ENCODE measurements at regions not wholly inside any gene's neighbourhood (a gene's known extent, or its start where the extent isn't known, plus 50 kb on each side); places are given as distances from the start of the nearest gene placed in this dataset.

- no peaks in the 10 kb centered on the region for H3K27me3 ChIP-seq (ENCODE audit: control insufficient read depth, insufficient read depth, low read length)
Observed at GRCh38 chr2:103151046-103151445, 389.2 kb downstream of the TMEM182 start.

GRCh38 chr2:103152556-103152955 is 390.7 kb downstream of the TMEM182 start:
- no peaks in the 10 kb centered on the region for H3K9me3 ChIP-seq (ENCODE audit: control insufficient read depth, insufficient read depth, low read length)
- H3K4me1 ChIP-seq (ENCODE audit: control insufficient read depth, insufficient read depth, low read length) = no peaks in the 10 kb centered on the region
- no peaks in the 10 kb centered on the region for H3K27me3 ChIP-seq (ENCODE audit: control insufficient read depth, insufficient read depth, low read length)

More at GRCh38 chr2:103151046-103151445, 389.2 kb downstream of the TMEM182 start:
- H3K27ac ChIP-seq (ENCODE audit: low read depth, low read length) = no peak overlapping the region
- H3K4me3 ChIP-seq (ENCODE audit: low read depth, low read length) = no peak overlapping the region
- no peaks in the 10 kb centered on the region for H3K9me3 ChIP-seq (ENCODE audit: control insufficient read depth, insufficient read depth, low read length)
- no peak overlapping the region for H3K9ac ChIP-seq (ENCODE audit: low read depth, low read length)
- H3K36me3 ChIP-seq (ENCODE audit: control insufficient read depth, insufficient read depth, low read length) = no peaks in the 10 kb centered on the region
- no peaks in the 10 kb centered on the region for H3K4me1 ChIP-seq (ENCODE audit: control insufficient read depth, insufficient read depth, low read length)

GRCh38 chr2:103153580-103154284 is 391.9 kb downstream of the TMEM182 start:
- Histone ChIP-seq H3K4me1 (ENCODE audit: control insufficient read depth, insufficient read depth, low read length) (no peaks in the 10 kb centered on the region), H3K27ac (ENCODE audit: low read depth, low read length) (no peak overlapping the region), H3K27me3 (ENCODE audit: control insufficient read depth, insufficient read depth, low read length) (no peaks in the 10 kb centered on the region), H3K36me3 (ENCODE audit: control insufficient read depth, insufficient read depth, low read length) (no peaks in the 10 kb centered on the region), H3K9me3 (ENCODE audit: control insufficient read depth, insufficient read depth, low read length) (no peaks in the 10 kb centered on the region), H3K9ac (ENCODE audit: low read depth, low read length) (no peak overlapping the region), H3K4me3 (ENCODE audit: low read depth, low read length) (no peak overlapping the region)

More at GRCh38 chr2:103152556-103152955, 390.7 kb downstream of the TMEM182 start:
- Histone ChIP-seq H3K9ac (ENCODE audit: low read depth, low read length) (no peak overlapping the region), H3K4me3 (ENCODE audit: low read depth, low read length) (no peak overlapping the region), H3K27ac (ENCODE audit: low read depth, low read length) (no peak overlapping the region), H3K36me3 (ENCODE audit: control insufficient read depth, insufficient read depth, low read length) (no peaks in the 10 kb centered on the region)

- H3K27ac ChIP-seq (ENCODE audit: low read depth, low read length) = no peak overlapping the region
- no peak overlapping the region for H3K4me3 ChIP-seq (ENCODE audit: low read depth, low read length)
- H3K27me3 ChIP-seq (ENCODE audit: control insufficient read depth, insufficient read depth, low read length) = no peaks in the 10 kb centered on the region
- H3K36me3 ChIP-seq (ENCODE audit: control insufficient read depth, insufficient read depth, low read length) = no peaks in the 10 kb centered on the region
- H3K9ac ChIP-seq (ENCODE audit: low read depth, low read length) = no peak overlapping the region
- no peaks in the 10 kb centered on the region for H3K9me3 ChIP-seq (ENCODE audit: control insufficient read depth, insufficient read depth, low read length)
- H3K4me1 ChIP-seq (ENCODE audit: control insufficient read depth, insufficient read depth, low read length) = no peaks in the 10 kb centered on the region
Observed at GRCh38 chr2:103155308-103155707, 393.5 kb downstream of the TMEM182 start.

- Histone ChIP-seq H3K9ac (ENCODE audit: low read depth, low read length) (no peak overlapping the region), H3K4me3 (ENCODE audit: low read depth, low read length) (no peak overlapping the region), H3K27ac (ENCODE audit: low read depth, low read length) (no peak overlapping the region), H3K36me3 (ENCODE audit: control insufficient read depth, insufficient read depth, low read length) (no peaks in the 10 kb centered on the region), H3K4me1 (ENCODE audit: control insufficient read depth, insufficient read depth, low read length) (no peaks in the 10 kb centered on the region), H3K27me3 (ENCODE audit: control insufficient read depth, insufficient read depth, low read length) (no peaks in the 10 kb centered on the region), H3K9me3 (ENCODE audit: control insufficient read depth, insufficient read depth, low read length) (no peaks in the 10 kb centered on the region)
Observed at GRCh38 chr2:103159018-103159417, 397.2 kb downstream of the TMEM182 start.

GRCh38 chr2:103161456-103162289 is 399.8 kb downstream of the TMEM182 start:
- Histone ChIP-seq H3K9ac (ENCODE audit: low read depth, low read length) (no peak overlapping the region), H3K27me3 (ENCODE audit: control insufficient read depth, insufficient read depth, low read length) (no peaks in the 10 kb centered on the region), H3K4me1 (ENCODE audit: control insufficient read depth, insufficient read depth, low read length) (peaks cover 10% of the 10 kb centered on the region; the same call in 1 of the 2 replicates), H3K27ac (ENCODE audit: low read depth, low read length) (no peak overlapping the region), H3K4me3 (ENCODE audit: low read depth, low read length) (no peak overlapping the region), H3K9me3 (ENCODE audit: control insufficient read depth, insufficient read depth, low read length) (no peaks in the 10 kb centered on the region), H3K36me3 (ENCODE audit: control insufficient read depth, insufficient read depth, low read length) (no peaks in the 10 kb centered on the region)

GRCh38 chr2:103164748-103165147 is 402.9 kb downstream of the TMEM182 start:
- H3K9me3 ChIP-seq (ENCODE audit: control insufficient read depth, insufficient read depth, low read length) = no peaks in the 10 kb centered on the region
- peaks cover 10% of the 10 kb centered on the region; the same call in 1 of the 2 replicates for H3K4me1 ChIP-seq (ENCODE audit: control insufficient read depth, insufficient read depth, low read length)
- no peak overlapping the region for H3K4me3 ChIP-seq (ENCODE audit: low read depth, low read length)
- no peaks in the 10 kb centered on the region for H3K27me3 ChIP-seq (ENCODE audit: control insufficient read depth, insufficient read depth, low read length)
- H3K36me3 ChIP-seq (ENCODE audit: control insufficient read depth, insufficient read depth, low read length) = no peaks in the 10 kb centered on the region
- H3K9ac ChIP-seq (ENCODE audit: low read depth, low read length) = no peak overlapping the region
- H3K27ac ChIP-seq (ENCODE audit: low read depth, low read length) = no peak overlapping the region

- H3K4me1 ChIP-seq (ENCODE audit: control insufficient read depth, insufficient read depth, low read length) = peaks cover 10% of the 10 kb centered on the region; the same call in 1 of the 2 replicates
- no peak overlapping the region for H3K9ac ChIP-seq (ENCODE audit: low read depth, low read length)
- H3K27me3 ChIP-seq (ENCODE audit: control insufficient read depth, insufficient read depth, low read length) = no peaks in the 10 kb centered on the region
Observed at GRCh38 chr2:103165836-103166235, 404.0 kb downstream of the TMEM182 start.

GRCh38 chr2:103166456-103167324 is 404.9 kb downstream of the TMEM182 start:
- H3K9ac ChIP-seq (ENCODE audit: low read depth, low read length) = no peak overlapping the region
- peaks cover 10% of the 10 kb centered on the region; the same call in 1 of the 2 replicates for H3K4me1 ChIP-seq (ENCODE audit: control insufficient read depth, insufficient read depth, low read length)
- H3K9me3 ChIP-seq (ENCODE audit: control insufficient read depth, insufficient read depth, low read length) = no peaks in the 10 kb centered on the region
- no peak overlapping the region for H3K4me3 ChIP-seq (ENCODE audit: low read depth, low read length)
- no peaks in the 10 kb centered on the region for H3K36me3 ChIP-seq (ENCODE audit: control insufficient read depth, insufficient read depth, low read length)
- no peak overlapping the region for H3K27ac ChIP-seq (ENCODE audit: low read depth, low read length)
- H3K27me3 ChIP-seq (ENCODE audit: control insufficient read depth, insufficient read depth, low read length) = no peaks in the 10 kb centered on the region

More at GRCh38 chr2:103165836-103166235, 404.0 kb downstream of the TMEM182 start:
- no peaks in the 10 kb centered on the region for H3K36me3 ChIP-seq (ENCODE audit: control insufficient read depth, insufficient read depth, low read length)
- no peak overlapping the region for H3K4me3 ChIP-seq (ENCODE audit: low read depth, low read length)
- no peak overlapping the region for H3K27ac ChIP-seq (ENCODE audit: low read depth, low read length)
- H3K9me3 ChIP-seq (ENCODE audit: control insufficient read depth, insufficient read depth, low read length) = no peaks in the 10 kb centered on the region

GRCh38 chr2:103167599-103167998 is 405.8 kb downstream of the TMEM182 start:
- Histone ChIP-seq H3K9me3 (ENCODE audit: control insufficient read depth, insufficient read depth, low read length) (no peaks in the 10 kb centered on the region), H3K27ac (ENCODE audit: low read depth, low read length) (no peak overlapping the region), H3K27me3 (ENCODE audit: control insufficient read depth, insufficient read depth, low read length) (no peaks in the 10 kb centered on the region), H3K36me3 (ENCODE audit: control insufficient read depth, insufficient read depth, low read length) (no peaks in the 10 kb centered on the region), H3K9ac (ENCODE audit: low read depth, low read length) (no peak overlapping the region), H3K4me1 (ENCODE audit: control insufficient read depth, insufficient read depth, low read length) (peaks cover 10% of the 10 kb centered on the region; the same call in 1 of the 2 replicates), H3K4me3 (ENCODE audit: low read depth, low read length) (no peak overlapping the region)
